Hepatocyte (in vitro differentiated cells): ENCODE measurements at regions not wholly inside any gene's neighbourhood (a gene's known extent, or its start where the extent isn't known, plus 50 kb on each side); places are given as distances from the start of the nearest gene placed in this dataset.
"Not testable (repeated sequence)": the region's sequence is repeated elsewhere in the genome, so short reads cannot be mapped to it uniquely, and the experiment has no call there.

Source experiments
- CTCF ChIP-seq: fragments of 200-600 bp; sonication (generic); IDR thresholded peaks from 2 replicates; pipeline ENCODE4 v1.5.1; 2016; ENCODE audit warnings: antibody characterized with exemption, mild to moderate bottlenecking; ENCODE audit not compliant: poor library complexity
- EZH2phosphoT487 ChIP-seq: fragments of 200-600 bp; sonication (generic); IDR thresholded peaks from one replicate; pipeline ENCODE4 v1.6.1; 2018; ENCODE audit warnings: antibody characterized with exemption, mild to moderate bottlenecking, low read depth, moderate library complexity; ENCODE audit not compliant: unreplicated experiment, severe bottlenecking

- TF ChIP-seq CTCF, EZH2phosphoT487: not testable (repeated sequence)
These were observed 65.6 kb upstream of the KIF2B start for GRCh38 chr17:53757116-53757515.
